DND-41 (cell line): ENCODE measurements at regions not wholly inside any gene's neighbourhood (a gene's known extent, or its start where the extent isn't known, plus 50 kb on each side); places are given as distances from the start of the nearest gene placed in this dataset.
A peak's percentile ranks its signal among the peaks of the same experiment; 100 is the strongest.

Experiments
- ATAC-seq: fragments of 200-7000 bp; cut with Tn5 transposase; 3 replicates; pipeline ENCODE4 v1.9.1; 2021; ENCODE audit warnings: low read depth; ENCODE audit not compliant: insufficient read depth
- DNase-seq: peaks from one replicate; pipeline ENCODE4 v3.0.0-alpha.2; 2020
- H2AFZ ChIP-seq: 2 replicates; pipeline ENCODE4 v1.6.0; 2012; ENCODE audit warnings: low read depth, low read length
- H3K27ac ChIP-seq: 2 replicates; pipeline ENCODE4 v1.5.1; 2012; ENCODE audit warnings: low read length, inconsistent platforms
- H3K27me3 ChIP-seq: fragments of 200-600 bp; sonication (generic); 2 replicates; pipeline ENCODE4 v1.6.0; 2012; ENCODE audit warnings: low read length, mild to moderate bottlenecking, inconsistent platforms; ENCODE audit not compliant: insufficient read depth, poor library complexity
- H3K36me3 ChIP-seq: 2 replicates; pipeline ENCODE4 v1.5.1; 2012; ENCODE audit warnings: low read length, inconsistent platforms; ENCODE audit not compliant: insufficient read depth
- H3K4me1 ChIP-seq: 2 replicates; pipeline ENCODE4 v1.5.1; 2012; ENCODE audit warnings: mild to moderate bottlenecking, low read length; ENCODE audit not compliant: insufficient read depth
- H3K4me2 ChIP-seq: 2 replicates; pipeline ENCODE4 v1.6.0; 2012; ENCODE audit warnings: mild to moderate bottlenecking, moderate library complexity, low read length, inconsistent platforms; ENCODE audit not compliant: insufficient read depth
- H3K4me3 ChIP-seq, 2 experiments: fragments of 200-600 bp in 1 of 2; shearing (Covaris generic) in 1 of 2; 2 replicates each; pipeline ENCODE4 v1.5.1; 2012 to 2016; ENCODE audit warnings: inconsistent platforms in 2 of 2, low read length in 2 of 2, mild to moderate bottlenecking in 2 of 2, low read depth in 1 of 2, moderate library complexity in 1 of 2
- H3K79me2 ChIP-seq: 2 replicates; pipeline ENCODE4 v1.6.0; 2012; ENCODE audit warnings: low read length, inconsistent platforms; ENCODE audit not compliant: insufficient read depth
- H3K9ac ChIP-seq: 2 replicates; pipeline ENCODE4 v1.6.0; 2012; ENCODE audit warnings: low read depth, mild to moderate bottlenecking, inconsistent platforms, low read length, moderate library complexity
- H3K9me3 ChIP-seq: 2 replicates; pipeline ENCODE4 v1.5.1; 2012; ENCODE audit warnings: low read length, moderate library complexity, mild to moderate bottlenecking, inconsistent platforms; ENCODE audit not compliant: insufficient read depth, severe bottlenecking
- H4K20me1 ChIP-seq: 2 replicates; pipeline ENCODE4 v1.6.0; 2012; ENCODE audit warnings: low read length; ENCODE audit not compliant: insufficient read depth
- EZH2 ChIP-seq: IDR thresholded peaks from 3 replicates; pipeline ENCODE4 v1.6.1; 2012; ENCODE audit warnings: borderline replicate concordance, low read depth, mild to moderate bottlenecking, moderate library complexity, low read length, inconsistent platforms; ENCODE audit not compliant: severe bottlenecking
- TF ChIP-seq, protein P1 (sequence below): IDR thresholded peaks from 2 replicates; pipeline ENCODE4 v1.5.1; 2012; ENCODE audit warnings: borderline replicate concordance, low read length, moderate library complexity, mild to moderate bottlenecking; ENCODE audit not compliant: poor library complexity, severe bottlenecking; ENCODE audit errors: extremely low read depth

DNA sequence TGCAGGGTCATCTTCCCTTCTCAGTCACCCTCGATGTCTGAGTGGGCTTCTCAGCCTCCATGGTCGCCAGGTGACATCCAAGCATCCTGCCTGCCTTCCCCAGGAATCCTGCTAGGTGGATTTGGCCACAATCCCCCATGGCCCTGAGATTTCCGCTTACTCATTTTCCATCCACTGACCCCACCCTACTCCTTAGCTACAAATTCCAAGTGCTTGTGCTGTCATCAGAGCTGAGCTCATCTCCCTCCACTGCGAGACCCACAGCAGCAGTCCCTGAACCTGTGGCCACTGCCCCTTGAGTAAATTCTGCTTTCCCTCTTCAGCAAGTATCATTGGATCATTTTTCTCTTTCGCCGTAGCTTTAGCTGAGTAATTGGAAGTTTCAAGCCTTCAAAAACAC, 90.5 kb upstream of the ANKRD10 start:
- Histone ChIP-seq H4K20me1 (no peaks in the 10 kb centered on the region), H3K9ac (no peak overlapping the region), H3K4me3 (no peak overlapping the region), H3K4me1 (no peaks in the 10 kb centered on the region), H2AFZ (no peak overlapping the region), H3K9me3 (no peaks in the 10 kb centered on the region), H3K27ac (no peak overlapping the region), H3K4me2 (no peak overlapping the region), H3K27me3 (peaks cover 5% of the 10 kb centered on the region), H3K79me2 (no peaks in the 10 kb centered on the region), H3K36me3 (no peaks in the 10 kb centered on the region)
- ATAC-seq (no peak), DNase-seq (no peak)
- TF ChIP-seq EZH2: no peak
- TF ChIP-seq, protein P1, sequence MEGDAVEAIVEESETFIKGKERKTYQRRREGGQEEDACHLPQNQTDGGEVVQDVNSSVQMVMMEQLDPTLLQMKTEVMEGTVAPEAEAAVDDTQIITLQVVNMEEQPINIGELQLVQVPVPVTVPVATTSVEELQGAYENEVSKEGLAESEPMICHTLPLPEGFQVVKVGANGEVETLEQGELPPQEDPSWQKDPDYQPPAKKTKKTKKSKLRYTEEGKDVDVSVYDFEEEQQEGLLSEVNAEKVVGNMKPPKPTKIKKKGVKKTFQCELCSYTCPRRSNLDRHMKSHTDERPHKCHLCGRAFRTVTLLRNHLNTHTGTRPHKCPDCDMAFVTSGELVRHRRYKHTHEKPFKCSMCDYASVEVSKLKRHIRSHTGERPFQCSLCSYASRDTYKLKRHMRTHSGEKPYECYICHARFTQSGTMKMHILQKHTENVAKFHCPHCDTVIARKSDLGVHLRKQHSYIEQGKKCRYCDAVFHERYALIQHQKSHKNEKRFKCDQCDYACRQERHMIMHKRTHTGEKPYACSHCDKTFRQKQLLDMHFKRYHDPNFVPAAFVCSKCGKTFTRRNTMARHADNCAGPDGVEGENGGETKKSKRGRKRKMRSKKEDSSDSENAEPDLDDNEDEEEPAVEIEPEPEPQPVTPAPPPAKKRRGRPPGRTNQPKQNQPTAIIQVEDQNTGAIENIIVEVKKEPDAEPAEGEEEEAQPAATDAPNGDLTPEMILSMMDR: no peak

DNA sequence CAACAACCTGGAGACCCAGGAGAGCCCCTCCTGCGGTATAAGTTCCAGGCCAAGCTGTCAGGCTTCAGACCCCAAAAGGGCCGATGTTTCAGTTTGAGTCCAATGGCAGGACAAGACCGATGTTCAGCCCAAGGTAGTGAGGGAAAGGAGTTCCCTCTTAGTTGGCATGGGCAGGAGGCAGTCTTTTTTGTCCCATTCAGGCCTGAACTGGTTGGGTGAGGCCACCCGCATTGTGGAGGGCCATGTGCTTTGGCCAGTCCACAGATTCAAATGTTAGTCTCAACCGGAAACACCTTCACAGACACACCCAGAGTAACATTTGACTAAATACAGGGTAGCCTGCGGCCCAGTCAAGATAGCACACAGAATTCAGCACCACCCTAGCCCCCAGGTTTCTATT, 89.6 kb upstream of the ANKRD10 start:
- TF ChIP-seq EZH2: no peak
- TF ChIP-seq, protein P1: no peak
- Histone ChIP-seq H3K9ac (no peak overlapping the region), H3K4me2 (no peak overlapping the region), H3K27me3 (peaks cover 5% of the 10 kb centered on the region), H4K20me1 (no peaks in the 10 kb centered on the region), H3K36me3 (no peaks in the 10 kb centered on the region), H3K79me2 (no peaks in the 10 kb centered on the region), H3K4me1 (no peaks in the 10 kb centered on the region), H2AFZ (no peak overlapping the region), H3K9me3 (no peaks in the 10 kb centered on the region), H3K27ac (no peak overlapping the region), H3K4me3 (no peak overlapping the region)
- ATAC-seq: no peak
- no peak for DNase-seq

DNA sequence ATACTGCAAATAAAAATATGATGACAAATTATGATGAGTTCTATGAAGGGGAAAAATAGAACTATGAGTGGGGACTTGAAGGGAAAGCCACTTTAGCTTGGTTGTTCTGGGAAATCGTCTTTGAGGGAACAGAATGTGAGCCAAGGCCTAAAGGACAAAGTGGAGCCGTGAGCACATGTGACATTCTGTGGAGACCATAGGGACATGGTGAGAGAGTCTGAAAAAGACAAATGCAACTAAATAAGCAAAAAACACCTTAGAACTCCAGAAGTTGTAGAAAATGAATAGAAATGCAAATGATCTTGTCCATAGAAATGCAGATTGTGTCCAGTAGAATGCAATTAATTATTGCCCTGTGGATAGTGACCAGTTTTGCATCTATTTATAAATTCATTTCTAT, 86.8 kb upstream of the ANKRD10 start:
- Histone ChIP-seq H3K4me1 (no peaks in the 10 kb centered on the region), H2AFZ (no peak overlapping the region), H3K36me3 (no peaks in the 10 kb centered on the region), H4K20me1 (no peaks in the 10 kb centered on the region), H3K4me2 (no peak overlapping the region), H3K4me3 (no peak overlapping the region), H3K9me3 (no peaks in the 10 kb centered on the region), H3K9ac (no peak overlapping the region), H3K79me2 (no peaks in the 10 kb centered on the region), H3K27ac (no peak overlapping the region), H3K27me3 (peaks cover 5% of the 10 kb centered on the region)
- no peak for ATAC-seq
- TF ChIP-seq, protein P1: no peak
- TF ChIP-seq EZH2: no peak
- DNase-seq: no peak

DNA sequence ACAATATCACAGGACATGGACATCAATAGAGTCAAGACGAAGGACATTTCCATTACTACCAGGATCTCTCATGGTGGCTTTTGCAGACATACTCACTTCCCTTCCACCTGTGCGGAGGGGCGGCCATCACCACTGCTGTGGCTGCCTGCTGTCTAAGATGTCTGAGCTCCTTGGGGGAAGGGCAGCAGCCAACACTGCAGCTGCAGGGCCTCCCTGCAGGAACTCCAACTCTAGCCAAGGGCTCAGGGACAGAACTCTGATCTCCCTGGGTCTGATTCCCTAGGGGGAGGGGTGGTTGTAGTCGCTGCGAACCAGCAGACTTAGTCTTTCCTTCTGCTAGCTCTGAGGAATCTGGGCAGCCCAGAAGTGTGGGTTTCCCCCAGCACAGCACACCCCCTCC, 78.9 kb upstream of the ANKRD10 start:
- Histone ChIP-seq H2AFZ (no peak overlapping the region), H3K79me2 (no peaks in the 10 kb centered on the region)

More for the DNA sequence above, 78.9 kb upstream of the ANKRD10 start:
- Histone ChIP-seq H4K20me1 (no peaks in the 10 kb centered on the region), H3K4me1 (peaks cover 7% of the 10 kb centered on the region), H3K36me3 (no peaks in the 10 kb centered on the region), H3K4me3 (no peak overlapping the region), H3K4me2 (no peak overlapping the region), H3K9ac (no peak overlapping the region), H3K27ac (no peak overlapping the region; the same call in 1 of the 2 replicates), H3K27me3 (no peaks in the 10 kb centered on the region), H3K9me3 (no peaks in the 10 kb centered on the region)
- DNase-seq: peak; percentile 41
- ATAC-seq: peak; percentile 71
- no peak for TF ChIP-seq EZH2
- TF ChIP-seq, protein P1: no peak
